Suprapubic skin (tissue), 4 donors: ENCODE measurements at regions not wholly inside any gene's neighbourhood (a gene's known extent, or its start where the extent isn't known, plus 50 kb on each side); places are given as distances from the start of the nearest gene placed in this dataset.

ENCODE experiments used
- DNase-seq, 2 donors: peaks; one replicate each; pipeline ENCODE4 v3.0.0-alpha.2; 2019; ENCODE audit warnings: low spot score in 2 of 2
- H3K27ac ChIP-seq: fragments of 200-600 bp; sonication (generic); one replicate; pipeline ENCODE4 v1.5.1; 2019
- H3K27me3 ChIP-seq: fragments of 200-600 bp; sonication (generic); one replicate; pipeline ENCODE4 v1.5.1; 2019
- H3K36me3 ChIP-seq: fragments of 200-600 bp; sonication (generic); one replicate; pipeline ENCODE4 v1.5.1; 2019
- H3K4me1 ChIP-seq: fragments of 200-600 bp; sonication (generic); one replicate; pipeline ENCODE4 v1.5.1; 2019
- H3K4me3 ChIP-seq: fragments of 200-600 bp; sonication (generic); one replicate; pipeline ENCODE4 v1.5.1; 2019; ENCODE audit warnings: mild to moderate bottlenecking
- H3K9me3 ChIP-seq: fragments of 200-600 bp; sonication (generic); one replicate; pipeline ENCODE4 v1.5.1; 2019
- EP300 ChIP-seq: sonication (generic); formaldehyde crosslinking; IDR thresholded peaks from one replicate; pipeline ENCODE4 v1.6.1; 2017; ENCODE audit warnings: antibody characterized with exemption
- POLR2A ChIP-seq, 2 donors: fragments of 450-650 bp; IDR thresholded peaks; one replicate each; pipeline ENCODE4 v1.6.1; 2017; ENCODE audit warnings: antibody characterized with exemption in 2 of 2, mild to moderate bottlenecking in 2 of 2, moderate library complexity in 2 of 2
- POLR2AphosphoS5 ChIP-seq, 3 donors: sonication (generic); formaldehyde crosslinking; IDR thresholded peaks; one replicate each; pipeline ENCODE4 v1.6.1; 2017; ENCODE audit warnings: antibody characterized with exemption in 3 of 3
- WGBS: methylation state at CpG from one replicate; pipeline ENCODE4 v1.1.5; 2018; 5-methylcytosine and 5-hydroxymethylcytosine counted together
- TF ChIP-seq, protein P1 (sequence below), 2 donors: fragments of 200-600 bp in 1 of 2; fragments of 450-650 bp in 1 of 2; sonication (generic) in 1 of 2; IDR thresholded peaks; one replicate each; pipeline ENCODE4 v1.5.1; 2016 to 2019; ENCODE audit warnings: antibody characterized with exemption in 2 of 2, mild to moderate bottlenecking in 1 of 2, moderate library complexity in 1 of 2

GRCh38 chr11:104582431-104582830 is 315.8 kb downstream of the CASP12 start:
- 75% methylated on average over 2 of the region's 2 CpGs for WGBS
- Histone ChIP-seq H3K27ac (no peak overlapping the region), H3K27me3 (no peaks in the 10 kb centered on the region), H3K4me1 (no peaks in the 10 kb centered on the region), H3K4me3 (no peak overlapping the region), H3K36me3 (no peaks in the 10 kb centered on the region), H3K9me3 (peaks cover 3% of the 10 kb centered on the region)
- DNase-seq = no peak
- TF ChIP-seq EP300 (no peak), POLR2A (IDR thresholded peaks at IDR 0.05) (no peak), POLR2AphosphoS5 (IDR thresholded peaks at IDR 0.05) (no peak)
- TF ChIP-seq, protein P1, sequence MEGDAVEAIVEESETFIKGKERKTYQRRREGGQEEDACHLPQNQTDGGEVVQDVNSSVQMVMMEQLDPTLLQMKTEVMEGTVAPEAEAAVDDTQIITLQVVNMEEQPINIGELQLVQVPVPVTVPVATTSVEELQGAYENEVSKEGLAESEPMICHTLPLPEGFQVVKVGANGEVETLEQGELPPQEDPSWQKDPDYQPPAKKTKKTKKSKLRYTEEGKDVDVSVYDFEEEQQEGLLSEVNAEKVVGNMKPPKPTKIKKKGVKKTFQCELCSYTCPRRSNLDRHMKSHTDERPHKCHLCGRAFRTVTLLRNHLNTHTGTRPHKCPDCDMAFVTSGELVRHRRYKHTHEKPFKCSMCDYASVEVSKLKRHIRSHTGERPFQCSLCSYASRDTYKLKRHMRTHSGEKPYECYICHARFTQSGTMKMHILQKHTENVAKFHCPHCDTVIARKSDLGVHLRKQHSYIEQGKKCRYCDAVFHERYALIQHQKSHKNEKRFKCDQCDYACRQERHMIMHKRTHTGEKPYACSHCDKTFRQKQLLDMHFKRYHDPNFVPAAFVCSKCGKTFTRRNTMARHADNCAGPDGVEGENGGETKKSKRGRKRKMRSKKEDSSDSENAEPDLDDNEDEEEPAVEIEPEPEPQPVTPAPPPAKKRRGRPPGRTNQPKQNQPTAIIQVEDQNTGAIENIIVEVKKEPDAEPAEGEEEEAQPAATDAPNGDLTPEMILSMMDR (IDR thresholded peaks at IDR 0.05) = no peak

DNA sequence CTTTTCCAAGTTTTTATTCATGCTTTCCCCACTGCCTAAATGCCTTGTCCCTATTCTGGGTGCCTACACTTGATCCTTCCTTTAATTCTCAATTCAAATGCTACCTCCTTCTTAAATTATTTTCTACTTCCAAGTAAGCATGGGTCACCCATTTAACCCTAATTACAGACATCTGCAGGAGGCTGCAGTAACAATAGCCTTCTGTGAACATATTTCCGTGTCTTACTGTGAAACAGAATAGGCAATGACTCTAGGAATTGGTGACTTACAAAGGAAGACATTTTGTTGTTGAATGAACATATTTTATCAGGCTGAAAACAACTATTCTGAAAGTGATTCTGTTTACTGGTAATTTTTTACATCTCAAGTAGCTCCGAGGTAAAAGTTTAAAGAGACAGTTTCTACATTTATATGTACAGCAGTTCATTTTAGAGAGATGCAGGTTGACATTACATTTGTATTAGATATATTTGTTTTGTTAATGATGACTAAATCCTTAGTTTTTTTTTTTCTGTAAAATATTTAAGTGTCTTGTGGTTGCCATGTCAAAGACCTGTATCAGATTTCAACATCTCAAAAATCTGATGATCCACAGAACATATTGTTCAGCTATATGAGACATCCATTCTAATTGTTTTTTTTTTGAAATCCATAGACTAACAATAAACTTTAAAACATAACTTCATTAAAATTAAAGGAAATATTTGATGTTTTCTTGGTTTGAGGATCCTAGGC is 316.8 kb downstream of the CASP12 start:
- WGBS = 85% methylated on average over 2 of the region's 2 CpGs

GRCh38 chr11:104573441-104573990 is 324.7 kb downstream of the CASP12 start:
- Histone ChIP-seq H3K9me3 (peaks cover 3% of the 10 kb centered on the region), H3K27ac (no peak overlapping the region), H3K27me3 (no peaks in the 10 kb centered on the region), H3K4me3 (no peak overlapping the region), H3K4me1 (no peaks in the 10 kb centered on the region), H3K36me3 (no peaks in the 10 kb centered on the region)
- TF ChIP-seq EP300 (no peak), POLR2AphosphoS5 (IDR thresholded peaks at IDR 0.05) (no peak), POLR2A (IDR thresholded peaks at IDR 0.05) (no peak)
- TF ChIP-seq, protein P1 (IDR thresholded peaks at IDR 0.05) = no peak
- DNase-seq = no peak

More for the DNA sequence above, 316.8 kb downstream of the CASP12 start:
- TF ChIP-seq, protein P1 (IDR thresholded peaks at IDR 0.05) = no peak
- TF ChIP-seq POLR2A (IDR thresholded peaks at IDR 0.05) (no peak), POLR2AphosphoS5 (IDR thresholded peaks at IDR 0.05) (no peak), EP300 (no peak)
- DNase-seq = no peak
- Histone ChIP-seq H3K4me3 (no peak overlapping the region), H3K9me3 (peaks cover 3% of the 10 kb centered on the region), H3K36me3 (no peaks in the 10 kb centered on the region), H3K4me1 (no peaks in the 10 kb centered on the region), H3K27ac (no peak overlapping the region), H3K27me3 (no peaks in the 10 kb centered on the region)

- Histone ChIP-seq H3K27me3 (no peaks in the 10 kb centered on the region), H3K9me3 (no peaks in the 10 kb centered on the region), H3K4me1 (no peaks in the 10 kb centered on the region), H3K27ac (no peak overlapping the region), H3K4me3 (no peak overlapping the region), H3K36me3 (no peaks in the 10 kb centered on the region)
- no peak for TF ChIP-seq POLR2A (IDR thresholded peaks at IDR 0.05)
- no peak for TF ChIP-seq POLR2AphosphoS5 (IDR thresholded peaks at IDR 0.05)
- no peak for TF ChIP-seq EP300
- TF ChIP-seq, protein P1 (IDR thresholded peaks at IDR 0.05) = no peak
- DNase-seq = no peak
- 73% methylated on average over 2 of the region's 2 CpGs for WGBS
These were observed 326.0 kb downstream of the CASP12 start for GRCh38 chr11:104572279-104572678.

GRCh38 chr11:104570078-104570701 is 328.1 kb downstream of the CASP12 start:
- H3K36me3 ChIP-seq = no peaks in the 10 kb centered on the region
- H3K27me3 ChIP-seq = no peaks in the 10 kb centered on the region
- H3K4me3 ChIP-seq = no peak overlapping the region
- TF ChIP-seq POLR2A (IDR thresholded peaks at IDR 0.05) (no peak), EP300 (no peak)
- TF ChIP-seq, protein P1 (IDR thresholded peaks at IDR 0.05) = no peak
- no peak for DNase-seq
- 74% methylated on average over 4 of the region's 4 CpGs for WGBS
- H3K9me3 ChIP-seq = no peaks in the 10 kb centered on the region
- no peak overlapping the region for H3K27ac ChIP-seq
- no peaks in the 10 kb centered on the region for H3K4me1 ChIP-seq
